ENCODE measurements at regions not wholly inside any gene's neighbourhood (a gene's known extent, or its start where the extent isn't known, plus 50 kb on each side); places are given as distances from the start of the nearest gene placed in this dataset.

GRCh38 chr2:65876114-65876513 lies 443.7 kb upstream of the SPRED2 start:
- no peak for TF ChIP-seq CTCF (conservative IDR thresholded peaks at IDR 0.05; ENCODE audit: low read length)
- TF ChIP-seq EZH2phosphoT487 (IDR thresholded peaks at IDR 0.05; ENCODE audit: borderline replicate concordance): no peak

All from Loucy (cell line).